ENCODE measurements at regions not wholly inside any gene's neighbourhood (a gene's known extent, or its start where the extent isn't known, plus 50 kb on each side); places are given as distances from the start of the nearest gene placed in this dataset. TPM values are rescaled to one million over a fixed set of nuclear protein-coding genes. Genes with fewer than 3 reads are reported as not detected.

Small RNA genes in the stretch of these regions (small RNA-seq; reads per million reads assigned to genes)
- gene RN7SL332P (not detected), gene RNU6-793P (not detected)

Data from GM12878 (cell line).